22Rv1 (cell line): ENCODE measurements at regions not wholly inside any gene's neighbourhood (a gene's known extent, or its start where the extent isn't known, plus 50 kb on each side); places are given as distances from the start of the nearest gene placed in this dataset.

Experiments
- H3K27ac ChIP-seq: fragments of 450-650 bp; 2 replicates; pipeline ENCODE4 v1.5.1; 2017
- CTCF ChIP-seq: fragments of 450-650 bp; IDR thresholded peaks from 2 replicates; pipeline ENCODE4 v1.5.1; 2017; ENCODE audit warnings: mild to moderate bottlenecking
- ZFX ChIP-seq: fragments of 450-650 bp; IDR thresholded peaks from 2 replicates; pipeline ENCODE4 v1.6.1; 2017; ENCODE audit warnings: antibody characterized with exemption, borderline replicate concordance

GRCh38 chr11:96697466-96697865 lies 307.7 kb downstream of the JRKL start:
- no peak overlapping the region for H3K27ac ChIP-seq
- TF ChIP-seq ZFX (no peak), CTCF (no peak)

- H3K27ac ChIP-seq: no peak overlapping the region
- TF ChIP-seq CTCF (no peak), ZFX (no peak)
These were observed 315.0 kb downstream of the JRKL start for GRCh38 chr11:96704847-96705246.

- no peak overlapping the region for H3K27ac ChIP-seq
- TF ChIP-seq CTCF: no peak
- TF ChIP-seq ZFX: no peak
These were observed 316.9 kb downstream of the JRKL start for GRCh38 chr11:96706761-96707160.

- no peak overlapping the region for H3K27ac ChIP-seq
- TF ChIP-seq ZFX (no peak), CTCF (no peak)
These were observed 317.5 kb downstream of the JRKL start for GRCh38 chr11:96707273-96707672.

GRCh38 chr11:96708219-96708878 lies 318.5 kb downstream of the JRKL start:
- no peak overlapping the region for H3K27ac ChIP-seq
- TF ChIP-seq ZFX: no peak
- no peak for TF ChIP-seq CTCF

GRCh38 chr11:96713301-96713700 lies 323.5 kb downstream of the JRKL start:
- no peak for TF ChIP-seq ZFX
- TF ChIP-seq CTCF: no peak

GRCh38 chr11:96714689-96715088 lies 324.9 kb downstream of the JRKL start:
- TF ChIP-seq ZFX: no peak
- no peak for TF ChIP-seq CTCF
- no peak overlapping the region for H3K27ac ChIP-seq

More at GRCh38 chr11:96713301-96713700, 323.5 kb downstream of the JRKL start:
- no peak overlapping the region for H3K27ac ChIP-seq
